ENCODE measurements at regions not wholly inside any gene's neighbourhood (a gene's known extent, or its start where the extent isn't known, plus 50 kb on each side); places are given as distances from the start of the nearest gene placed in this dataset.
"Not testable (repeated sequence)": the region's sequence is repeated elsewhere in the genome, so short reads cannot be mapped to it uniquely, and the experiment has no call there.

DNA sequence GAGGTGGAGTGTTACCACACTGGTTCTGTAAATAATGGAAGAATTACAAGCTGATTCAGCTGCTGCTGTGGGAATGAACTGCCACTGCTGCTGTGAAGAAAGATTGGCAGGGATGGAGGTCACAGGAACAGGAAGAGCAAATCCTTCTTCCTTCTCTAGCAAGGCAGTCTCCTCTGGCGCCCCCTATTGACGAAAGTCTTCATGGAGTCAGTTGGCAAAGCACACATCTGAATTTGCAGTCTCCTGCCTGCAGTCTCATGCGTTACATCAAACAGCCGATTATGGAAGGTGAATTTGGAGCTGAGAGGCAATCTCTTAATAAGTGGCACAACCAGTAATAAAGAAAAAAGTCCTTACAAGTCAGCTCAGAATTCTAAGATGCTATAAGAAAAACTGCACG, 106.0 kb upstream of the TMTC1 start:
- H3K4me3 ChIP-seq (ENCODE audit: low read depth, low read length) = no peak overlapping the region
- DNase-seq (ENCODE audit: low read depth) = peak; percentile 67
- TF ChIP-seq, protein P1, sequence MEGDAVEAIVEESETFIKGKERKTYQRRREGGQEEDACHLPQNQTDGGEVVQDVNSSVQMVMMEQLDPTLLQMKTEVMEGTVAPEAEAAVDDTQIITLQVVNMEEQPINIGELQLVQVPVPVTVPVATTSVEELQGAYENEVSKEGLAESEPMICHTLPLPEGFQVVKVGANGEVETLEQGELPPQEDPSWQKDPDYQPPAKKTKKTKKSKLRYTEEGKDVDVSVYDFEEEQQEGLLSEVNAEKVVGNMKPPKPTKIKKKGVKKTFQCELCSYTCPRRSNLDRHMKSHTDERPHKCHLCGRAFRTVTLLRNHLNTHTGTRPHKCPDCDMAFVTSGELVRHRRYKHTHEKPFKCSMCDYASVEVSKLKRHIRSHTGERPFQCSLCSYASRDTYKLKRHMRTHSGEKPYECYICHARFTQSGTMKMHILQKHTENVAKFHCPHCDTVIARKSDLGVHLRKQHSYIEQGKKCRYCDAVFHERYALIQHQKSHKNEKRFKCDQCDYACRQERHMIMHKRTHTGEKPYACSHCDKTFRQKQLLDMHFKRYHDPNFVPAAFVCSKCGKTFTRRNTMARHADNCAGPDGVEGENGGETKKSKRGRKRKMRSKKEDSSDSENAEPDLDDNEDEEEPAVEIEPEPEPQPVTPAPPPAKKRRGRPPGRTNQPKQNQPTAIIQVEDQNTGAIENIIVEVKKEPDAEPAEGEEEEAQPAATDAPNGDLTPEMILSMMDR (IDR thresholded peaks at IDR 0.05; ENCODE audit: insufficient read depth, low read depth, low read length) = peak; percentile 67

DNA sequence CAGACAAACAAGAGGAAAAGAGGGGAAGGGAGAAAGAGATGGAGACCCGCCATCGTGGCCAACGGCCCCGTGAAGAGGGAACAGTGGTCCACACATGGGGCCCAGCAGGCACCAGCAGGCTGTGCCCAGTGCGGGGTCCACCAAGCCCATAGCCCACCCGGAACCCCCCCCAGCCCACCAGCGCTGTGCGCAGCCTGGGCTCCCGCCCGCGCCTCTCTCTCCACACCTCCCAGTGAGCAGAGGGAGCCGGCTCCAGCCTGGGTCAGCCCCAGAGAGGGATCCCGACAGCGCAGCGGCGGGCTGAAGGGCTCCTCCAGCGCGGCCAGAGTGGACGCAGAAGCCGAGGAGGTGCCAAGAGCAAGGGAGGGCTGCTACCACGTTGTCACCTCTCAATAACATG, 105.0 kb upstream of the TMTC1 start:
- TF ChIP-seq, protein P1 (IDR thresholded peaks at IDR 0.05; ENCODE audit: insufficient read depth, low read depth, low read length) = no peak
- no peak for DNase-seq (ENCODE audit: low read depth)
- no peak overlapping the region for H3K4me3 ChIP-seq (ENCODE audit: low read depth, low read length)

DNA sequence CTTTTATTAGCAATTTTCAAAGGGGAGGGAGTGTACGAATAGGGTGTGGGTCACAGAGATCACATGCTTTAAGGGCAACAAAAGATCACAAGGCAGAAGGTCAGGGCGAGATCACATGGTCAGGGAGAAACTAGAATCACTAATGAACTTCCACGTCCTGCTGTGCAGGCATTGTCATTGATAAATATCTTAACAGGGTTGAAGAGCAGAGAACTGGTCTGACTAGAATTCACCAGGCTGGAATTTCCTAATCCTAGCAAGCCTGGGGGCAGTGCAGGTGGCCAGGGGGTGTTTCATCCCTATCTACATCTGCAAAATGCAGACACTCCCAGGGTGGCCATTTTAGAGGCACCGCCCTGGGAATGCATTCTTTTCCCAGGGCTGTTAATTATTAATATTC, 101.2 kb upstream of the TMTC1 start:
- not testable (repeated sequence) for DNase-seq (ENCODE audit: low read depth); H3K4me3 ChIP-seq (ENCODE audit: low read depth, low read length)

DNA sequence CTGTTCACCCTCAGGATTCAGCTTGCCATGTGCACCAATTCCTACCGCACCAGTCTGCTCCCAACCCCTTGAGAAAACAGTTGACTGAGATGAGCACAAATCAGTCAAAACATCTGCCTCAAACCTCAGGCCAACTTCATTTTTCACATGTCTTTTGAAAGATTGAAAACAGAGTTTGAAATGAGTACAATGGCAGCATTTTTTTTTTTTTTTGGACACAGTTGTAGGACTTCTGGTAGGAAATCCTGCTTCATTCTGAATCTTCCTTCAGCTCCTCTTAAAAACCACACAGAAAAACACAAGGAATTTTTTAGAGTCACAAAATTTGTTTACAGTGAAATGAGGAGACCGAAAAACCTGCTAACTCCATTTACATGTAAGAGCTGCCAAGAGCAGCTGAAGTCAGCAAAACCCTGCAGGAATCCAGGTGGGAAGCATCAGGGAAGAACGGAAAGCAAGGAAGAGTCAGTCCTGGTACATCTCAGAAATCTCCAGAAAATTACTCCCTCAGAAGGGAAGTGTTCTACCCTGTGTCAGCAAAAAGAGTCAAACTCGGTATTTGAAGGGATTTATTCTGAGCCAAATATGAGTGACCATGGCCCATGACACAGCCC, 100.3 kb upstream of the TMTC1 start:
- H3K4me3 ChIP-seq (ENCODE audit: low read depth, low read length) = no peak overlapping the region
- DNase-seq (ENCODE audit: low read depth) = no peak
- TF ChIP-seq, protein P1 (IDR thresholded peaks at IDR 0.05; ENCODE audit: insufficient read depth, low read depth, low read length) = no peak

DNA sequence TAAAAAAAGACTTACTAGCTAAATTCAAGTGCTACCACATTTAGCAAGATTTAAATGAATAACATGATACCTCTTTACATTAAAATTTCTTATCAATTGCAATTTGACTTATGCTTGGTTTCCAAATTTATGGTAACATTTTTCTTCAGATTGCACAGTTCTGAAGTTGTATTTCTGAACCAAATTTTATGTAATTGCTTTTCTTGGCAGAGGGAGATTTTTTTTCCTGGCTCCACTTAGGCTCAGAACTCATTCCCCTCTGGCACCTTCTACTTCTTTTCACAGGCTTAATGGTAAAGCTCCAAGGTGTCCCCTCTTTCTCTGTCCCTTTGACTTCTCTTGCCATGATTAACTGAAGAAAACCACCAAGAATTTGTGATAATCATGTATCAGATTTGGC, 99.8 kb upstream of the TMTC1 start:
- TF ChIP-seq, protein P1 (IDR thresholded peaks at IDR 0.05; ENCODE audit: insufficient read depth, low read depth, low read length) = no peak
- no peak overlapping the region for H3K4me3 ChIP-seq (ENCODE audit: low read depth, low read length)
- DNase-seq (ENCODE audit: low read depth) = no peak

DNA sequence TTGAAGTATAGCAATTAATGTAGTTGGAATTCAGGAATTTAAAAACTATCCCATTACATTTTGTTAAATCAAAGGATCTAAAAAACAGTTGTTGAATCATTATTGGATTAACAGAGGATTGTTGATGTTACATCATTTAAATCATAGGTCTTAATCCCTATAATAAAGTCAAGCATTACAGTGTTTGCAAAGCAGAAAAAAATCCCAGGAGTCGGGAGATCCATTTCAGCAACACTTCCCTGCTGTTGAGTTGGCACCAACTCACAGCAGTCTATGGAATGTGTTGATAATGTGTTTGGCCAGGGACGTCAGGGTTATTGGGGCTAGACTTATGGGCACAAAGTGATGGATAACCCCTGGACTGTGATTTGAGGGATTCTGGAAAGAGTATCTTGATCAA, 99.1 kb upstream of the TMTC1 start:
- no peak overlapping the region for H3K4me3 ChIP-seq (ENCODE audit: low read depth, low read length)
- DNase-seq (ENCODE audit: low read depth) = no peak
- TF ChIP-seq, protein P1 (IDR thresholded peaks at IDR 0.05; ENCODE audit: insufficient read depth, low read depth, low read length) = no peak

DNA sequence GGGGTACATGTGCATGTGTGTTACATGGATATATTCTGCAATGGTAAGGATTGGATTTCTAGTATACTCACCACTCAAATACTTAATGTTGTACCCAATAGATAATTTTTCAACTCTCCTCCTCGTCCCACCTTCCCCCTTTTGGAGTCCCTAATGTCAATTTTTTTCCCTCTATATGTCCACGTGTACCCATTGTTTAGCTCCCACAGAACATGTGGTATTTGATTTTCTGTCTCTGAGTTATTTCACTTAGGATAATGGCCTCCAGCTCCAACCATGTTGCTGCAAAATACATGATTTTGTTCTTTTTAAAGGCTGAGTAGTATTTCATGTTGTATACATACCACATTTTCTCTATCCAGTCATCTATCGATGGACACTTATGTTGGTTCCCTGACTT, 97.2 kb upstream of the TMTC1 start:
- DNase-seq (ENCODE audit: low read depth) = no peak
- no peak overlapping the region for H3K4me3 ChIP-seq (ENCODE audit: low read depth, low read length)
- TF ChIP-seq, protein P1 (IDR thresholded peaks at IDR 0.05; ENCODE audit: insufficient read depth, low read depth, low read length) = no peak
